ENCODE measurements at regions not wholly inside any gene's neighbourhood (a gene's known extent, or its start where the extent isn't known, plus 50 kb on each side); places are given as distances from the start of the nearest gene placed in this dataset.

GRCh38 chr12:91825999-91826398 lies 319.6 kb downstream of the BTG1 start:
- peak; percentile 64 for TF ChIP-seq GATA2 (IDR thresholded peaks at IDR 0.05; ENCODE audit: low read depth, low read length)
- peak; percentile 65 for TF ChIP-seq GATA3 (IDR thresholded peaks at IDR 0.05; ENCODE audit: low read depth, low read length)
